T-cell (primary cell): ENCODE measurements at regions not wholly inside any gene's neighbourhood (a gene's known extent, or its start where the extent isn't known, plus 50 kb on each side); places are given as distances from the start of the nearest gene placed in this dataset.
A peak's percentile ranks its signal among the peaks of the same experiment; 100 is the strongest.

Source experiments
- ATAC-seq, 4 experiments: fragments of 200-7000 bp in 3 of 4; fragments of 150-1000 bp in 1 of 4; cut with Tn5 transposase; replicated peaks in 1 of 4; 1 replicate in 3 of 4; 2 replicates in 1 of 4; pipeline ENCODE4 v1.10.0; 2021; ENCODE audit warnings: moderate library complexity in 3 of 4, mild to moderate bottlenecking in 2 of 4, moderate number of reproducible peaks in 1 of 4
- CTCF ChIA-PET, 2 donors: fragments of 300-600 bp; sonication (Branson Sonifier 250); formaldehyde crosslinking; loops; one replicate each; lab custom pipeline; 2022; ENCODE audit warnings: antibody characterized with exemption in 2 of 2; lab: Charles Lee
- POLR2A ChIA-PET, 2 donors: fragments of 300-600 bp; sonication (Branson Sonifier 250); formaldehyde crosslinking; loops; one replicate each; lab custom pipeline; 2022; ENCODE audit warnings: antibody characterized with exemption in 2 of 2; lab: Charles Lee
- DNase-seq, 35 experiments: peaks; one replicate each; pipeline versions ENCODE4 v3.0.0 to v3.0.0-alpha.2; 2013 to 2023
- H3K27ac ChIP-seq: one replicate; pipeline ENCODE4 v1.5.1; 2013; ENCODE audit warnings: low read length
- H3K27me3 ChIP-seq, 2 experiments: replicated peaks in 1 of 2; 1 replicate in 1 of 2; 2 replicates in 1 of 2; pipeline versions ENCODE4 v1.6.1 to v1.7.0; 2013; ENCODE audit warnings: low read length in 1 of 2, mixed read lengths in 1 of 2; ENCODE audit not compliant: control insufficient read depth in 2 of 2, insufficient read depth in 2 of 2; ENCODE audit errors: extremely low read depth in 1 of 2
- H3K36me3 ChIP-seq, 2 donors: 1 replicate in 1 of 2; 2 replicates in 1 of 2; pipeline versions ENCODE4 v1.6.1 to v1.7.0; 2013; ENCODE audit warnings: low read length in 1 of 2; ENCODE audit not compliant: control insufficient read depth in 2 of 2, insufficient read depth in 1 of 2; ENCODE audit errors: extremely low read depth in 1 of 2
- H3K4me1 ChIP-seq, 2 experiments: 1 replicate in 1 of 2; 2 replicates in 1 of 2; pipeline versions ENCODE4 v1.6.1 to v1.7.0; 2013; ENCODE audit warnings: low read length in 2 of 2, mixed read lengths in 1 of 2; ENCODE audit not compliant: insufficient read depth in 2 of 2, control insufficient read depth in 1 of 2; ENCODE audit errors: extremely low read depth in 1 of 2
- H3K4me3 ChIP-seq, 2 donors: 1 replicate in 1 of 2; 2 replicates in 1 of 2; pipeline versions ENCODE4 v1.5.1 to v1.7.0; 2013; ENCODE audit warnings: mild to moderate bottlenecking in 2 of 2, low read length in 1 of 2, moderate library complexity in 1 of 2; ENCODE audit not compliant: control insufficient read depth in 1 of 2; ENCODE audit errors: extremely low read depth in 1 of 2
- H3K9me3 ChIP-seq: 2 replicates; pipeline ENCODE4 v1.7.0; 2013
- H3K27ac Mint-ChIP-seq, 2 donors: one replicate each; pipeline ENCODE4 v1.8.0; 2020 to 2021; ENCODE audit warnings: mild to moderate bottlenecking in 2 of 2, mixed read lengths in 2 of 2
- H3K27me3 Mint-ChIP-seq, 2 donors: one replicate each; pipeline ENCODE4 v1.8.0; 2021 to 2022; ENCODE audit warnings: mixed read lengths in 2 of 2
- H3K36me3 Mint-ChIP-seq: one replicate; pipeline ENCODE4 v1.8.0; 2021; ENCODE audit warnings: mixed read lengths
- H3K4me1 Mint-ChIP-seq, 3 donors: one replicate each; pipeline ENCODE4 v1.8.0; 2020 to 2022; ENCODE audit warnings: mixed read lengths in 3 of 3, mild to moderate bottlenecking in 1 of 3
- H3K4me3 Mint-ChIP-seq, 3 donors: one replicate each; pipeline ENCODE4 v1.8.0; 2020 to 2022; ENCODE audit warnings: mild to moderate bottlenecking in 3 of 3, mixed read lengths in 3 of 3, moderate library complexity in 3 of 3
- H3K9me3 Mint-ChIP-seq, 3 donors: one replicate each; pipeline ENCODE4 v1.8.0; 2020 to 2022; ENCODE audit warnings: mixed read lengths in 3 of 3
- WGBS: methylation state at CpG from one replicate; pipeline ENCODE4 v1.1.5; 2013; ENCODE audit warnings: missing lambda C conversion rate; ENCODE audit not compliant: insufficient coverage; 5-methylcytosine and 5-hydroxymethylcytosine counted together

- H3K4me1 ChIP-seq = no peaks in the 10 kb centered on the region
- Mint-ChIP-seq H3K27ac (no peak overlapping the region), H3K9me3 (peaks cover 0 to 4% (median 4%) of the 10 kb centered on the region in 3 donors), H3K4me3 (no peak overlapping the region), H3K36me3 (no peaks in the 10 kb centered on the region), H3K27me3 (no peaks in the 10 kb centered on the region), H3K4me1 (no peaks in the 10 kb centered on the region)
- no peak overlapping the region for H3K4me3 ChIP-seq
- ChIA-PET POLR2A (no interaction called here), CTCF (no interaction called here)
- DNase-seq (peak in 1 of 35 experiments; percentile 1), ATAC-seq (no peak)
- no peak overlapping the region for H3K27ac ChIP-seq
- H3K9me3 ChIP-seq = no peaks in the 10 kb centered on the region
- H3K27me3 ChIP-seq = no peaks in the 10 kb centered on the region
- H3K36me3 ChIP-seq = no peaks in the 10 kb centered on the region
- 25% methylated on average over 4 of the region's 5 CpGs for WGBS
Observed at GRCh38 chr5:162209005-162209605, 141.5 kb downstream of the GABRG2 start.

- ChIA-PET POLR2A (no interaction called here), CTCF (no interaction called here)
- Histone ChIP-seq H3K4me3 (no peak overlapping the region), H3K4me1 (no peaks in the 10 kb centered on the region), H3K27me3 (no peaks in the 10 kb centered on the region), H3K9me3 (no peaks in the 10 kb centered on the region), H3K36me3 (no peaks in the 10 kb centered on the region), H3K27ac (no peak overlapping the region)
- Mint-ChIP-seq H3K4me3 (no peak overlapping the region), H3K4me1 (no peaks in the 10 kb centered on the region), H3K27ac (no peak overlapping the region), H3K36me3 (no peaks in the 10 kb centered on the region), H3K9me3 (peaks cover 0 to 5% (median 0%) of the 10 kb centered on the region in 3 donors), H3K27me3 (no peaks in the 10 kb centered on the region)
- no CpG with 5 or more reads among the region's 2 CpGs for WGBS
- DNase-seq = no peak
- no peak for ATAC-seq
Observed at GRCh38 chr5:162214551-162214950, 147.0 kb downstream of the GABRG2 start.

- no peak overlapping the region for H3K4me3 ChIP-seq
- H3K27me3 ChIP-seq = no peaks in the 10 kb centered on the region
- H3K9me3 Mint-ChIP-seq = peaks cover 0 to 5% (median 4%) of the 10 kb centered on the region in 3 donors
- no peaks in the 10 kb centered on the region for H3K4me1 Mint-ChIP-seq
- H3K27ac Mint-ChIP-seq = no peak overlapping the region
- DNase-seq (no peak), ATAC-seq (no peak)
- no peak overlapping the region for H3K4me3 Mint-ChIP-seq
- POLR2A ChIA-PET = no interaction called here
- H3K27me3 Mint-ChIP-seq = no peaks in the 10 kb centered on the region
- H3K36me3 Mint-ChIP-seq = no peaks in the 10 kb centered on the region
- H3K36me3 ChIP-seq = no peaks in the 10 kb centered on the region
- CTCF ChIA-PET = interaction anchor here in 1 of 2 donors (0.5 kb wide), 1 partner anchor 1116 kb away, joined by 7 read pairs; no protein-coding TSS in a partner anchor
- no peak overlapping the region for H3K27ac ChIP-seq
- no peaks in the 10 kb centered on the region for H3K9me3 ChIP-seq
- no peaks in the 10 kb centered on the region for H3K4me1 ChIP-seq
- WGBS = no CpG with 5 or more reads among the region's 1 CpG
Observed at GRCh38 chr5:162217037-162217436, 149.5 kb downstream of the GABRG2 start.

- Mint-ChIP-seq H3K4me1 (no peaks in the 10 kb centered on the region), H3K4me3 (no peak overlapping the region), H3K36me3 (no peaks in the 10 kb centered on the region), H3K9me3 (peaks cover 5 to 17% (median 15%) of the 10 kb centered on the region in 3 donors), H3K27ac (no peak overlapping the region), H3K27me3 (no peaks in the 10 kb centered on the region)
- ChIA-PET CTCF (no interaction called here), POLR2A (no interaction called here)
- no peaks in the 10 kb centered on the region for H3K9me3 ChIP-seq
- DNase-seq (no peak), ATAC-seq (no peak)
- H3K27ac ChIP-seq = no peak overlapping the region
- no peak overlapping the region for H3K4me3 ChIP-seq
- no peaks in the 10 kb centered on the region for H3K27me3 ChIP-seq
- no peaks in the 10 kb centered on the region for H3K36me3 ChIP-seq
- H3K4me1 ChIP-seq = no peaks in the 10 kb centered on the region
Observed at GRCh38 chr5:162221910-162222309, 154.3 kb downstream of the GABRG2 start.

GRCh38 chr5:162227075-162227474, 159.5 kb downstream of the GABRG2 start:
- H3K4me3 Mint-ChIP-seq = no peak overlapping the region
- Histone ChIP-seq H3K36me3 (no peaks in the 10 kb centered on the region), H3K27ac (no peak overlapping the region), H3K4me3 (no peak overlapping the region), H3K9me3 (no peaks in the 10 kb centered on the region), H3K4me1 (no peaks in the 10 kb centered on the region), H3K27me3 (no peaks in the 10 kb centered on the region)
- no peaks in the 10 kb centered on the region for H3K36me3 Mint-ChIP-seq
- DNase-seq = no peak
- WGBS = no CpG with 5 or more reads among the region's 2 CpGs
- no peaks in the 10 kb centered on the region for H3K4me1 Mint-ChIP-seq
- H3K27me3 Mint-ChIP-seq = no peaks in the 10 kb centered on the region
- H3K9me3 Mint-ChIP-seq = peaks cover 7 to 16% (median 15%) of the 10 kb centered on the region in 3 donors
- ATAC-seq = no peak
- H3K27ac Mint-ChIP-seq = no peak overlapping the region
- ChIA-PET POLR2A (no interaction called here), CTCF (no interaction called here)

GRCh38 chr5:162230348-162230747, 162.8 kb downstream of the GABRG2 start:
- no peak overlapping the region for H3K27ac Mint-ChIP-seq

More at GRCh38 chr5:162230348-162230747, 162.8 kb downstream of the GABRG2 start:
- DNase-seq (no peak), ATAC-seq (no peak)
- Mint-ChIP-seq H3K9me3 (peaks cover 7 to 12% (median 7%) of the 10 kb centered on the region in 3 donors), H3K4me1 (no peaks in the 10 kb centered on the region), H3K4me3 (no peak overlapping the region), H3K36me3 (no peaks in the 10 kb centered on the region), H3K27me3 (no peaks in the 10 kb centered on the region)
- peaks cover 3% of the 10 kb centered on the region for H3K9me3 ChIP-seq
- H3K4me3 ChIP-seq = no peak overlapping the region
- H3K27me3 ChIP-seq = no peaks in the 10 kb centered on the region
- H3K27ac ChIP-seq = no peak overlapping the region
- no CpG with 5 or more reads among the region's 3 CpGs for WGBS
- CTCF ChIA-PET = interaction anchor here in 1 of 2 donors (0.6 kb wide), 1 partner anchor 1174 kb away, joined by 4 read pairs; no protein-coding TSS in a partner anchor
- POLR2A ChIA-PET = no interaction called here
- H3K4me1 ChIP-seq = no peaks in the 10 kb centered on the region
- H3K36me3 ChIP-seq = no peaks in the 10 kb centered on the region
